HG03571 (cell line): ENCODE measurements at regions not wholly inside any gene's neighbourhood (a gene's known extent, or its start where the extent isn't known, plus 50 kb on each side); places are given as distances from the start of the nearest gene placed in this dataset.

Experiments
- ATAC-seq: cut with Tn5 transposase; IDR thresholded peaks from one replicate; pipeline ENCODE4 v1.9.1; 2021; ENCODE audit not compliant: unreplicated experiment

DNA sequence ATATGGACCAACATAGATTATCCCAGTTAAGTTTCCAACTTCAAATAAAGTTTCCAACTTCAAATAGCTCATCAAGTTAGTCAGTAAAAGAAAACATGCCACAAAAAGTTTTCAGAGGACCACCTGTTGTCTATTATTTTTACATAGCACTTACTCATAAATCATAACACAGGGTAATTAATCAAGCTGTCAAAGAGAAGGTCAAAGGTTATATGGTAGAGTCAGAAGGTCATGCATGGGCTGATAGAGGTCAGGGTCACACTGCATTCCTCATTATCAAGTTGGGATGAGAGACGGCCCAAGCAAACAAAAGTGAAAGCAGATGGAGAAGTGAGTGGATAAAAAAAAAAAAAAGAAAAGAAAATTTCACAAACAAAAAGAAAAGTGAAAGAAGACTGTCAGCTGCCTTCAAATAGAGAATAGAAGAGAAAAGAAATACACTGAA, 145.5 kb upstream of the POU5F2 start:
- no peak for ATAC-seq

DNA sequence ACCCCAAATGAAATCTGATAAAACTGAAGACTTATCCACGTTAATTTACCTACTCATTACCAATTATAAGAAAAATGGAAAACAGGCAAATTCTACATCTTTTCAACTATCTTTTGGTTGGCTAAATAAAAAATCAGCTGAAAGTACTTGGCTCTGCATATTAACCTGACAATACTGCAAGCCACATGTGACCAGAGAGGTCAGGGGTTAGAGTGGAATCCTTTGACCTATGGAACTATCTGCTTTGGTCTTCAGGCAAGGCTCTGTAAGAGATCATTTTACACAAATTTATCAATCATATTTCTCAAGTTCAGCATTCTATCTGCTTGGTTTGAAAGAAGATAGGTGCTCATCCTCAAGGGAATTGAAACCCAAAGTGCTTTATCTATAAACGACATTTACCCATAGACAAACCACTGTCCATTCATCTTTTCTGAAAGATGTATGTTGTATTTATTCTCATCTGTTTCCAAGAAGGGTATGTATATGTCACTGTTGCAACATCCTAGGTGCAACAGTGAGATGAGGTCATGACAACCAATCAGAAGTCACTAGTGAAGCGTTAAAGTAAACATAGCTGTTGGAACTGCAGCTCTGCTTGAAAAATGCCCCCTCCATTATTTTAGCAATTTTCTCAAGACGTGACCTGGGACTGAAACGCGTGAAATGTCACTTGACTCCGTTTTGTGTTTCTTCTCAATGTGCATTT, 144.9 kb upstream of the POU5F2 start:
- no peak for ATAC-seq

GRCh38 chr5:93884254-93884653, 142.9 kb upstream of the POU5F2 start:
- no peak for ATAC-seq

DNA sequence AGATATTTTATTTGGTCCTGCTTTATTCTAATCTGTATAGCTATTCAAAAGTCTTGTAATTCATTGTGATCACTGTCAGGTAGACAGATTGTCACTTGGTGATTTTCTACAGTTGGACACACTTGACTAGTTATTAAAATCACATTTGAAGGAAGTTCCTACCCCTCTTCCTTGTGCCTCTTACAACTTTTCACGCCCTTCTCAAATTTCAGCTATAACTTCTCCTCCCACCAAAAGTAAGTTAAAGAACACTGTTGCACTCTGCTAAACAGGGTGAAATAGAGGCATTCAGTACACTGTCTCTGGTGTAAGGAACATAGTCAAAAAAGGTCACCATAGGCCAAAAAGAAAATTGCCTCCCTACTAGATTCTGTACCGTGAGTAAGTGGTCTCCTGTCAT, 142.1 kb upstream of the POU5F2 start:
- ATAC-seq = no peak

GRCh38 chr5:93875693-93876092, 134.3 kb upstream of the POU5F2 start:
- no peak for ATAC-seq

GRCh38 chr5:93874491-93874890, 133.1 kb upstream of the POU5F2 start:
- ATAC-seq = peak; percentile 36

DNA sequence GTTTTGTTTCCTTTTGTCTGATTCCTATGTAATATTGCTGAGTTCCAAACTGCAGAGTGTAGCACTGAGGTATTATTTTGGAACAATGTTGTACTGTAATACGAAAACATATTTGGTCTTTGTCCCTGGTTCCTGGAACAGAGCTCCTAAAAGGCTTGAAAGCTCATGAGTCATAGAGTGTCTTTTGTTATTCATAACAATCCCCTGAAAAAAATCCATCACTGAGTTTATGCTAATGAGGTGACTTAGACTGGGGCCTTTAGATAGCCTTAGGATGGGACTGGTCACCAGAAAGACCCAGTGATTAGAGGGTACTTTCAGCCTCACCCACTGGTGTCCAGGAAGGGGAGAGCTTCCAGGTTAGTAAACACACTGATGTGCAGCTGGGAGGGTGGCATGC, 132.7 kb upstream of the POU5F2 start:
- peak; percentile 57 for ATAC-seq

DNA sequence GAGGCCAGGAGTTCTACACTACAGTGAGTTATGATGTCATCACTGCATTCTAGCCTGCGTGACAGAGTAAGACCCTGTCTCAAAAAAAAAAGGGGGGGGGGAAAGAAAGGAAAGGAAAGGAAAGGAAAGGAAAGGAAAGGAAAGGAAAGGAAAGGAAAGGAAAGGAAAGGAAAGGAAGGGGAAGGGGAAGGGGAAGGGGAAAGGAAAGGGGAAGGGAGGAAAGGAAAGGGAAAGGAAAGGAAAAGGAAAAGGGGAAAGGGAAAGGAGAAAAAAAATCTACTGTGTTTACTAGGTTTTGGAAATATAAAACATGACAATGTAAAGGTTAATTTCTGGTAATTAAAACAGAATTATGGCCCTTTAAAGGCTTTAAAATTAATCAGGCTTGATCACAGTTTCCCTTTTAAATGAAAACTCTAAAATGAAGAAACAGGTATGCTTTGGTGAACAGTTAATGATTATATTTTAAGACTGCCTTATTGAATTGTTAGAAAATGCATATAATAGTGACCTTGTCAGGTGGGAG, 131.9 kb upstream of the POU5F2 start:
- no peak for ATAC-seq

GRCh38 chr5:93870649-93871048, 129.2 kb upstream of the POU5F2 start:
- no peak for ATAC-seq

DNA sequence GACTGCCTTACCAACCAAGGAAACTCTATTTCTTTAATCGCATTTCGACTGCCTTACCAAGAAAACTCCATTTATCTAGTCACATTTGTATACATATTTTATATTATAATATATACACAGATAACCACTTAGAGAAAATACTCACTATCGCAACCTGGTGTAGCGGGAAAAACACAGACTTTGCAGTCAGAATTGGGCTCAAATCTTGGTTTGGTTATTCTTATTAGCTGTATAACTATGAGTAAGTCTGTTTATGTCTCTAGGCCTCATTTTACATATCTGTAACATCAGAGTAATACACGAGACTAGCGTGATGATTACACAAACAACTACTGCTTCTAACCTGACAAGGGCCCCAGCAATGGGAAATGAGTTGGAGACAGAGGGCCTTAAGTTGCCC, 127.5 kb upstream of the POU5F2 start:
- no peak for ATAC-seq

GRCh38 chr5:93850311-93850710, 108.9 kb upstream of the POU5F2 start:
- no peak for ATAC-seq

DNA sequence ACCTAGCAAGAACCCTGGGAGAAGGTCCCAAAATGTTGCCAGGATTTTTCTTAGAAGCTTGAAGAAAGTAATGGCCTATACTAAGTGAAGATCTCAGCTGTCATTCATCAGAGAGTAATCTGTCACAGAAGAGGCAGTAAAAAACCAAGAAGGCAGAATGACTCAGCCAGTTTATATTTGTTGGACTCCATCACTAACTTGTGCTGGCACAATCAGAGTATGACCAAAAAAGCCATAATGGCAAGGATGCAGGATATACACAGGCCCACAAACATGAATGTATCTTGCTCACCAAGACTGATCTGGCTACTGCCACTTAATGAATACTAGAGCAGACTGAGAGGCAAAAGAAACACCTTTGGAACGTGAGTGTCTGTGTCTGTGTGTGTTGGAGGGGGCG, 104.0 kb upstream of the POU5F2 start:
- ATAC-seq = no peak

- no peak for ATAC-seq
These were observed 90.0 kb upstream of the POU5F2 start for GRCh38 chr5:93831449-93831848.

DNA sequence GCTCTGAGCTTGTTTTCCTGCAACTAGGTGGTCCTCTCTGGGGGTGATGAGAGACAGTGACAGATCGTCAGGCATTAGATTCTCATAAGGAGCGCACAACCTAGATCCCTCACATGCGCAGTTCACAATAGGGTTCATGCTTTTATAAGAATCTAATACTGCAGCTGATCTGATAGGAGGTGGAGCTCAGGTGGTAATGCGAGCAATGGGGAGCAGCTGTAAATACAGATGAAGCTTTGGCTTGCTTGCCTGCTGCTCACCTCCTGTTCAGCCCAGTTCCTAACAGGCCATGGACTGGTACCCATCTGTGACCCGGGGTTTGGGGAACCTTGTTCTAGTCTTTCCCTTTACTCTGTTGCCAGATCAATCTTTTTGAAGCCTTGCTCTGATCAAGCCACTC, 89.5 kb upstream of the POU5F2 start:
- no peak for ATAC-seq

DNA sequence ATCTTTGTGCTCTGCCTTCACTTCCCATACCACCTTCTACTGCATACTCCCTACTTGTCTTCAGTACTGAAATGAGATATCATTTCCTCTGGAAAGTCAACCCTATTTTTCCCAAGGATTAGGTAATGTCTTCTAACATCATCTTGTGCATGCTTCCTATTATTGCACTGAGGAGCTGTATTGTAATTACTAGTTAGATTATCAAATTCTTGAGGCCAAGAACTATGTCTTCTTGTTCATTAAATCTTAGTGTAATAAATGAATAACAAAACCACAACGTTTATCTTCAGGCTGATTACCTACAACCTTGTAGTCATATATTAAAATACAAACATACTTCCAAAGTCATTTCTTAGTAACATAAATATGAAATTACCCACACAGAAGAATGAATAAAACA, 87.9 kb upstream of the POU5F2 start:
- no peak for ATAC-seq

DNA sequence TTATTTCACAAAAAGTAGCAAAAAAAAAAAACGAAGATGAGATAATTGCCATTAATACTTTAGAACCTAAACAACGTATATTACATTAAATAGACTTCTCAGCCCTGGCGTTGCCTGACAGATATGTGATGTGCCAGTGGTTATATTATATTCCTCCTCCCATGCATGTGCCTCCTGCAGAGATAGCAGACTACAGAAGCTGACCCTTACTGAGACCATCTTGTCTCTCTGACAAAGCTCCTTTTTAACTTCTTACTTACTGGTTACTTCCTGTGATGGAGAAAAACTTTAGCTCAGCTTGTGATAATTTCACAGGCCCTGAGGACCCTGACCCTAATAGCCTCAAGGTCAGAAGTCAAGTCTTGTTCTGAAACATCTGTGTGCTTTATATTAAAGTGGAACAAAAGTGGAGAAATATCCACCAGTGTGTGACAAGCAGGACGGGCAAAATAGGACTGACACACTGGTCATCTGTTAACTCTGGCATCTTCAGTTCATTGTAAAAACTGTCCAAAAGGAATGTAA, 80.6 kb upstream of the POU5F2 start:
- no peak for ATAC-seq

DNA sequence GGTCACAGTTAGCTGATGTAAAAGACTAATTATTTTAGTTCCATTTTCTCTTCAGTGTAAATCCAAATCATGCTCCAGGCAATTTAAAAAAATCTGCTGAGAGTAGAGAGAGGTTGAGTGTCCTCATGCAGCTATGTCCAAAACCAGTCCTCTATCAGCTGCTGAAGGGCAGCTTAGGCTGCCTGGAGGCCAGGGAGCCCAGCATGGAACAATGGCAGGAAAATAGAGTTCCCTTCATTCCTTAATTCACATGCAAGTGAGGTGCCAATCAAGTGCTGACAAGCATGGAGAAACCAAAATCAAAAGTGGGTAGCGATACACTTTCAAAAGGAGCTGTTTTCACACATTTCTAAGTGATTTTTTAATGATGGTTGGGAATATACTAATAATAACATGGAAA, 78.3 kb upstream of the POU5F2 start:
- ATAC-seq = no peak

GRCh38 chr5:93810780-93811179, 69.4 kb upstream of the POU5F2 start:
- ATAC-seq = no peak

DNA sequence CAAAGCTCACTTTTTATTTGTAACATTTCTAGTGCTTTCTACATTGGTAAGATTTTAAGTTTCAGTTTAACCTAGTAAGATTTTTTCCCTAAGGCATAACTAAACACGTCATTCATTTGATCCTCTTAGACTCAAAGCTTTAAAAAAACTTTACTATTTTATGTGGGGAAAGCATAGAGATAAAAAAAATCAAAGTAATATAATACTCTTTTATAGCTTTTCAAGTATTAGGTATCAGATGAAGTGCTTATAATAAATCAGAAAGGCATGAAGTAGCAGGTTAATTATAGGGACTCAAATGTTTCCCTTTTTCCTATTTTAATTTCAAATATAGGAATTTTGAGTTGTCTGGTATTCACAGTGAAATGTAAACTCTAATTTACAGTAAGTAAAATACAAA, 68.0 kb upstream of the POU5F2 start:
- ATAC-seq = no peak

GRCh38 chr5:93807846-93808245, 66.4 kb upstream of the POU5F2 start:
- no peak for ATAC-seq

GRCh38 chr5:93805616-93806379, 64.4 kb upstream of the POU5F2 start:
- no peak for ATAC-seq
